ENCODE measurements at regions not wholly inside any gene's neighbourhood (a gene's known extent, or its start where the extent isn't known, plus 50 kb on each side); places are given as distances from the start of the nearest gene placed in this dataset.

- TF ChIP-seq, protein P1, sequence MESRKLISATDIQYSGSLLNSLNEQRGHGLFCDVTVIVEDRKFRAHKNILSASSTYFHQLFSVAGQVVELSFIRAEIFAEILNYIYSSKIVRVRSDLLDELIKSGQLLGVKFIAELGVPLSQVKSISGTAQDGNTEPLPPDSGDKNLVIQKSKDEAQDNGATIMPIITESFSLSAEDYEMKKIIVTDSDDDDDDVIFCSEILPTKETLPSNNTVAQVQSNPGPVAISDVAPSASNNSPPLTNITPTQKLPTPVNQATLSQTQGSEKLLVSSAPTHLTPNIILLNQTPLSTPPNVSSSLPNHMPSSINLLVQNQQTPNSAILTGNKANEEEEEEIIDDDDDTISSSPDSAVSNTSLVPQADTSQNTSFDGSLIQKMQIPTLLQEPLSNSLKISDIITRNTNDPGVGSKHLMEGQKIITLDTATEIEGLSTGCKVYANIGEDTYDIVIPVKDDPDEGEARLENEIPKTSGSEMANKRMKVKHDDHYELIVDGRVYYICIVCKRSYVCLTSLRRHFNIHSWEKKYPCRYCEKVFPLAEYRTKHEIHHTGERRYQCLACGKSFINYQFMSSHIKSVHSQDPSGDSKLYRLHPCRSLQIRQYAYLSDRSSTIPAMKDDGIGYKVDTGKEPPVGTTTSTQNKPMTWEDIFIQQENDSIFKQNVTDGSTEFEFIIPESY (IDR thresholded peaks at IDR 0.05): no peak
- TF ChIP-seq GABPA (IDR thresholded peaks at IDR 0.05 in 1 of 2, conservative IDR thresholded peaks at IDR 0.05 in 1 of 2) (no peak), YY1 (IDR thresholded peaks at IDR 0.05) (no peak), FOXA1 (IDR thresholded peaks at IDR 0.05) (no peak)
Observed at GRCh38 chr15:37223089-37223488, 122.7 kb upstream of the MEIS2 start (continued).

DNA sequence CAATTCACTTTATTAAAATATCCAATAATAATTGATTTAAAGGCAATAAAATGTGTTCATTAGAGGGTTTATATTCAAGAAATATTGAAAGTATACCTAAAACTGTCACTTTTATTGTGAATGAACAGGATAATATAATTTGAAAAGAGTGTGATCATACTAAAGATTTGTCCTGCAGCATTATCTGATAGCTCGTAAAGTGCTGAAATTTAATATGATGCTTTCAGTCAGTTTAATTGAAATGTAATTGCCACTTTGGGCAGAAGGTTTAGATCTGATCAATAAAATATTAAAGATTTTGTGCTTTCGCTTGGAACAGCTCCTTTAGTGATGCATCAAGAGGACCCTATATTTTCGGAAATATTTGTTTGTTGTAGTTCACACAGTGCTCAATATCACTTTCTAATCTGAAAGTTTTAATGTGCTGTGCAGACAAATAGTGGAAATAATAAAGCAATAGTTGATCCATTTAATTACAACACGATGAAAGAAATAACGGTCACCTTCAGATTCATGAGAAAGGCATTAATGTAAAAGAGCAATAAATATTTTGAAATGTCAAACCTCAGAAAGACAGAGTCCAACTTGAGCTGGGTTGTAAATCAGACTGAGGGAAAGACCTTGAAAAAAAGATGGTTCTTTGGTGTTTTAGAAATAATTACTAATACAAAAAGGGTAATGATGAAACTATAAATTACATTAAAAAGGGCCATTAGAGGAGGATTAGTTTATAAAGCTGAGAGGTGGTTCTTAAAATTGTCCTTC is 129.7 kb upstream of the MEIS2 start:
- no peak for DNase-seq (ENCODE audit: low spot score)
- TF ChIP-seq YY1 (IDR thresholded peaks at IDR 0.05) (no peak), RAD21 (IDR thresholded peaks at IDR 0.05) (no peak), ATF3 (IDR thresholded peaks at IDR 0.05) (no peak), NR2F2 (IDR thresholded peaks at IDR 0.05) (no peak), GABPA (IDR thresholded peaks at IDR 0.05 in 1 of 2, conservative IDR thresholded peaks at IDR 0.05 in 1 of 2) (no peak), JUND (IDR thresholded peaks at IDR 0.05) (no peak), HNF4A (conservative IDR thresholded peaks at IDR 0.05) (no peak)
- TF ChIP-seq, protein P2, sequence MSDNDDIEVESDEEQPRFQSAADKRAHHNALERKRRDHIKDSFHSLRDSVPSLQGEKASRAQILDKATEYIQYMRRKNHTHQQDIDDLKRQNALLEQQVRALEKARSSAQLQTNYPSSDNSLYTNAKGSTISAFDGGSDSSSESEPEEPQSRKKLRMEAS (IDR thresholded peaks at IDR 0.05): no peak
- TF ChIP-seq, protein P3, sequence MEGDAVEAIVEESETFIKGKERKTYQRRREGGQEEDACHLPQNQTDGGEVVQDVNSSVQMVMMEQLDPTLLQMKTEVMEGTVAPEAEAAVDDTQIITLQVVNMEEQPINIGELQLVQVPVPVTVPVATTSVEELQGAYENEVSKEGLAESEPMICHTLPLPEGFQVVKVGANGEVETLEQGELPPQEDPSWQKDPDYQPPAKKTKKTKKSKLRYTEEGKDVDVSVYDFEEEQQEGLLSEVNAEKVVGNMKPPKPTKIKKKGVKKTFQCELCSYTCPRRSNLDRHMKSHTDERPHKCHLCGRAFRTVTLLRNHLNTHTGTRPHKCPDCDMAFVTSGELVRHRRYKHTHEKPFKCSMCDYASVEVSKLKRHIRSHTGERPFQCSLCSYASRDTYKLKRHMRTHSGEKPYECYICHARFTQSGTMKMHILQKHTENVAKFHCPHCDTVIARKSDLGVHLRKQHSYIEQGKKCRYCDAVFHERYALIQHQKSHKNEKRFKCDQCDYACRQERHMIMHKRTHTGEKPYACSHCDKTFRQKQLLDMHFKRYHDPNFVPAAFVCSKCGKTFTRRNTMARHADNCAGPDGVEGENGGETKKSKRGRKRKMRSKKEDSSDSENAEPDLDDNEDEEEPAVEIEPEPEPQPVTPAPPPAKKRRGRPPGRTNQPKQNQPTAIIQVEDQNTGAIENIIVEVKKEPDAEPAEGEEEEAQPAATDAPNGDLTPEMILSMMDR (IDR thresholded peaks at IDR 0.05; ENCODE audit: low read depth, low read length, missing input control): no peak
- TF ChIP-seq, protein P1 (IDR thresholded peaks at IDR 0.05): no peak
- WGBS: 92% methylated on average over 5 of the region's 5 CpGs

GRCh38 chr15:37245358-37245757 is 145.0 kb upstream of the MEIS2 start:
- Histone ChIP-seq H3K27ac (ENCODE audit: low read depth in 1 of 2, low read length in 2 of 2) (no peak overlapping the region), H3K27me3 (ENCODE audit: control insufficient read depth in 4 of 4, insufficient read depth in 4 of 4, low read length in 3 of 4) (no peaks in the 10 kb centered on the region), H3K9ac (ENCODE audit: low read depth in 1 of 2, low read length in 2 of 2) (no peak overlapping the region), H3K36me3 (ENCODE audit: control insufficient read depth in 4 of 4, insufficient read depth in 3 of 4, low read depth in 1 of 4, low read length in 3 of 4) (no peaks in the 10 kb centered on the region), H3K4me3 (ENCODE audit: low read depth in 1 of 3, low read length in 3 of 3) (no peak overlapping the region), H3K4me1 (ENCODE audit: control insufficient read depth in 4 of 4, insufficient read depth in 4 of 4, low read length in 3 of 4) (peaks cover 0 to 6% (median 5%) of the 10 kb centered on the region in 4 donors), H3K9me3 (ENCODE audit: control insufficient read depth in 4 of 4, low read length in 3 of 4) (no peaks in the 10 kb centered on the region)
- DNase-seq (ENCODE audit: low spot score): no peak
- 43% methylated on average over 2 of the region's 2 CpGs for WGBS
- TF ChIP-seq RXRA (IDR thresholded peaks at IDR 0.05) (no peak), HNF4A (conservative IDR thresholded peaks at IDR 0.05) (no peak), ATF3 (IDR thresholded peaks at IDR 0.05) (no peak), REST (IDR thresholded peaks at IDR 0.05) (no peak), FOXA2 (IDR thresholded peaks at IDR 0.05) (no peak), GABPA (IDR thresholded peaks at IDR 0.05 in 1 of 2, conservative IDR thresholded peaks at IDR 0.05 in 1 of 2) (no peak), EGR1 (IDR thresholded peaks at IDR 0.05; ENCODE audit: low read depth in 2 of 2) (no peak)
- TF ChIP-seq, protein P2 (IDR thresholded peaks at IDR 0.05): no peak
- TF ChIP-seq, protein P1 (IDR thresholded peaks at IDR 0.05): no peak

More for the DNA sequence above, 129.7 kb upstream of the MEIS2 start:
- Histone ChIP-seq H3K4me3 (ENCODE audit: low read depth in 1 of 3, low read length in 3 of 3) (no peak overlapping the region), H3K27ac (ENCODE audit: low read depth in 1 of 2, low read length in 2 of 2) (no peak overlapping the region), H3K27me3 (ENCODE audit: control insufficient read depth in 4 of 4, insufficient read depth in 4 of 4, low read length in 3 of 4) (no peaks in the 10 kb centered on the region), H3K9ac (ENCODE audit: low read depth in 1 of 2, low read length in 2 of 2) (no peak overlapping the region), H3K36me3 (ENCODE audit: control insufficient read depth in 4 of 4, insufficient read depth in 3 of 4, low read depth in 1 of 4, low read length in 3 of 4) (no peaks in the 10 kb centered on the region), H3K4me1 (ENCODE audit: control insufficient read depth in 4 of 4, insufficient read depth in 4 of 4, low read length in 3 of 4) (no peaks in the 10 kb centered on the region), H3K9me3 (ENCODE audit: control insufficient read depth in 4 of 4, low read length in 3 of 4) (peaks cover 0 to 2% (median 0%) of the 10 kb centered on the region in 4 donors)

Measured in liver (tissue), 8 donors.